ENCODE measurements at regions not wholly inside any gene's neighbourhood (a gene's known extent, or its start where the extent isn't known, plus 50 kb on each side); places are given as distances from the start of the nearest gene placed in this dataset.

- ATAC-seq: no peak
- Mint-ChIP-seq H3K27me3 (ENCODE audit: low read depth) (peaks cover 3% of the 10 kb centered on the region), H3K9me3 (no peaks in the 10 kb centered on the region), H3K4me1 (ENCODE audit: low read depth) (no peaks in the 10 kb centered on the region), H3K4me3 (no peak overlapping the region), H3K36me3 (ENCODE audit: insufficient read depth) (no peaks in the 10 kb centered on the region)
- DNase-seq: no peak
These were observed 73.9 kb upstream of the SLC24A5 start for GRCh38 chr15:48046813-48047438.

GRCh38 chr15:48049736-48050135, 71.1 kb upstream of the SLC24A5 start:
- no peak for DNase-seq
- ATAC-seq: no peak
- H3K9me3 Mint-ChIP-seq: peaks cover 5% of the 10 kb centered on the region
- H3K4me3 Mint-ChIP-seq: no peak overlapping the region
- no peaks in the 10 kb centered on the region for H3K36me3 Mint-ChIP-seq (ENCODE audit: insufficient read depth)
- peaks cover 6% of the 10 kb centered on the region for H3K27me3 Mint-ChIP-seq (ENCODE audit: low read depth)
- no peaks in the 10 kb centered on the region for H3K4me1 Mint-ChIP-seq (ENCODE audit: low read depth)

- DNase-seq (no peak), ATAC-seq (no peak)
- peaks cover 12% of the 10 kb centered on the region for H3K9me3 Mint-ChIP-seq
- no peak overlapping the region for H3K4me3 Mint-ChIP-seq
- no peaks in the 10 kb centered on the region for H3K36me3 Mint-ChIP-seq (ENCODE audit: insufficient read depth)
- no peaks in the 10 kb centered on the region for H3K4me1 Mint-ChIP-seq (ENCODE audit: low read depth)
- peaks cover 6% of the 10 kb centered on the region for H3K27me3 Mint-ChIP-seq (ENCODE audit: low read depth)
These were observed 67.8 kb upstream of the SLC24A5 start for GRCh38 chr15:48052946-48053345.

GRCh38 chr15:48058371-48058770, 62.4 kb upstream of the SLC24A5 start:
- DNase-seq (no peak), ATAC-seq (no peak)
- Mint-ChIP-seq H3K36me3 (ENCODE audit: insufficient read depth) (no peaks in the 10 kb centered on the region), H3K4me3 (no peak overlapping the region), H3K4me1 (ENCODE audit: low read depth) (no peaks in the 10 kb centered on the region), H3K9me3 (peaks cover 12% of the 10 kb centered on the region), H3K27me3 (ENCODE audit: low read depth) (no peaks in the 10 kb centered on the region)

GRCh38 chr15:48059791-48060190, 61.0 kb upstream of the SLC24A5 start:
- ATAC-seq: no peak
- H3K4me1 Mint-ChIP-seq (ENCODE audit: low read depth): no peaks in the 10 kb centered on the region
- peaks cover 7% of the 10 kb centered on the region for H3K9me3 Mint-ChIP-seq
- no peaks in the 10 kb centered on the region for H3K36me3 Mint-ChIP-seq (ENCODE audit: insufficient read depth)
- no peak overlapping the region for H3K4me3 Mint-ChIP-seq
- H3K27me3 Mint-ChIP-seq (ENCODE audit: low read depth): no peaks in the 10 kb centered on the region
- DNase-seq: no peak

- DNase-seq: no peak
- no peak for ATAC-seq
- H3K9me3 Mint-ChIP-seq: peaks cover 2% of the 10 kb centered on the region
- no peak overlapping the region for H3K4me3 Mint-ChIP-seq
- H3K4me1 Mint-ChIP-seq (ENCODE audit: low read depth): no peaks in the 10 kb centered on the region
- H3K36me3 Mint-ChIP-seq (ENCODE audit: insufficient read depth): no peaks in the 10 kb centered on the region
- H3K27me3 Mint-ChIP-seq (ENCODE audit: low read depth): no peaks in the 10 kb centered on the region
These were observed 60.4 kb upstream of the SLC24A5 start for GRCh38 chr15:48060396-48060795.

- DNase-seq (no peak), ATAC-seq (no peak)
- Mint-ChIP-seq H3K36me3 (ENCODE audit: insufficient read depth) (no peaks in the 10 kb centered on the region), H3K9me3 (no peaks in the 10 kb centered on the region), H3K27me3 (ENCODE audit: low read depth) (peaks cover under 1% of the 10 kb centered on the region), H3K4me1 (ENCODE audit: low read depth) (no peaks in the 10 kb centered on the region), H3K4me3 (no peak overlapping the region)
These were observed 59.2 kb upstream of the SLC24A5 start for GRCh38 chr15:48061605-48062004.

GRCh38 chr15:48062148-48062872, 58.5 kb upstream of the SLC24A5 start:
- Mint-ChIP-seq H3K4me1 (ENCODE audit: low read depth) (no peaks in the 10 kb centered on the region), H3K9me3 (no peaks in the 10 kb centered on the region), H3K27me3 (ENCODE audit: low read depth) (peaks cover 2% of the 10 kb centered on the region), H3K4me3 (no peak overlapping the region), H3K36me3 (ENCODE audit: insufficient read depth) (no peaks in the 10 kb centered on the region)
- no peak for ATAC-seq
- no peak for DNase-seq

- DNase-seq: no peak
- H3K4me1 Mint-ChIP-seq (ENCODE audit: low read depth): no peaks in the 10 kb centered on the region
- H3K9me3 Mint-ChIP-seq: no peaks in the 10 kb centered on the region
- H3K27me3 Mint-ChIP-seq (ENCODE audit: low read depth): peaks cover 2% of the 10 kb centered on the region
- ATAC-seq: no peak
- no peaks in the 10 kb centered on the region for H3K36me3 Mint-ChIP-seq (ENCODE audit: insufficient read depth)
- no peak overlapping the region for H3K4me3 Mint-ChIP-seq
These were observed 57.3 kb upstream of the SLC24A5 start for GRCh38 chr15:48063411-48063985.

- DNase-seq: no peak
- Mint-ChIP-seq H3K9me3 (no peaks in the 10 kb centered on the region), H3K4me1 (ENCODE audit: low read depth) (no peaks in the 10 kb centered on the region), H3K36me3 (ENCODE audit: insufficient read depth) (no peaks in the 10 kb centered on the region), H3K27me3 (ENCODE audit: low read depth) (peaks cover 2% of the 10 kb centered on the region), H3K4me3 (no peak overlapping the region)
- no peak for ATAC-seq
These were observed 56.4 kb upstream of the SLC24A5 start for GRCh38 chr15:48064421-48064820.

GRCh38 chr15:48066456-48066855, 54.3 kb upstream of the SLC24A5 start:
- Mint-ChIP-seq H3K36me3 (ENCODE audit: insufficient read depth) (no peaks in the 10 kb centered on the region), H3K27me3 (ENCODE audit: low read depth) (peaks cover 2% of the 10 kb centered on the region), H3K4me1 (ENCODE audit: low read depth) (no peaks in the 10 kb centered on the region), H3K4me3 (no peak overlapping the region), H3K9me3 (no peaks in the 10 kb centered on the region)
- DNase-seq (no peak), ATAC-seq (no peak)

All from activated T-cell treated with anti-CD3 and anti-CD28 coated beads, Interleukin-2, amount 50 U/mL, for 4 hours (primary cell).